Omental fat pad (tissue), 3 donors: ENCODE measurements at regions not wholly inside any gene's neighbourhood (a gene's known extent, or its start where the extent isn't known, plus 50 kb on each side); places are given as distances from the start of the nearest gene placed in this dataset.

Experiments
- ATAC-seq: fragments of 150-250 bp; one replicate; pipeline ENCODE4 v1.9.1; 2016; ENCODE audit warnings: mild to moderate bottlenecking, moderate library complexity; ENCODE audit not compliant: low FRiP score
- DNase-seq: peaks from one replicate; pipeline ENCODE4 v3.0.0-alpha.2; 2019; ENCODE audit warnings: low spot score
- TF ChIP-seq, protein P1 (sequence below), 3 donors: fragments of 450-650 bp; IDR thresholded peaks; one replicate each; pipeline ENCODE4 v1.5.1; 2016 to 2017; ENCODE audit warnings: antibody characterized with exemption in 3 of 3, mild to moderate bottlenecking in 3 of 3, moderate library complexity in 2 of 3

GRCh38 chr1:43034778-43035177 lies 76.1 kb upstream of the SLC2A1 start:
- ATAC-seq (no peak), DNase-seq (no peak)
- TF ChIP-seq, protein P1, sequence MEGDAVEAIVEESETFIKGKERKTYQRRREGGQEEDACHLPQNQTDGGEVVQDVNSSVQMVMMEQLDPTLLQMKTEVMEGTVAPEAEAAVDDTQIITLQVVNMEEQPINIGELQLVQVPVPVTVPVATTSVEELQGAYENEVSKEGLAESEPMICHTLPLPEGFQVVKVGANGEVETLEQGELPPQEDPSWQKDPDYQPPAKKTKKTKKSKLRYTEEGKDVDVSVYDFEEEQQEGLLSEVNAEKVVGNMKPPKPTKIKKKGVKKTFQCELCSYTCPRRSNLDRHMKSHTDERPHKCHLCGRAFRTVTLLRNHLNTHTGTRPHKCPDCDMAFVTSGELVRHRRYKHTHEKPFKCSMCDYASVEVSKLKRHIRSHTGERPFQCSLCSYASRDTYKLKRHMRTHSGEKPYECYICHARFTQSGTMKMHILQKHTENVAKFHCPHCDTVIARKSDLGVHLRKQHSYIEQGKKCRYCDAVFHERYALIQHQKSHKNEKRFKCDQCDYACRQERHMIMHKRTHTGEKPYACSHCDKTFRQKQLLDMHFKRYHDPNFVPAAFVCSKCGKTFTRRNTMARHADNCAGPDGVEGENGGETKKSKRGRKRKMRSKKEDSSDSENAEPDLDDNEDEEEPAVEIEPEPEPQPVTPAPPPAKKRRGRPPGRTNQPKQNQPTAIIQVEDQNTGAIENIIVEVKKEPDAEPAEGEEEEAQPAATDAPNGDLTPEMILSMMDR (IDR thresholded peaks at IDR 0.05), result no peak

GRCh38 chr1:43034195-43034658 lies 75.6 kb upstream of the SLC2A1 start:
- DNase-seq (no peak), ATAC-seq (no peak)
- TF ChIP-seq, protein P1 (IDR thresholded peaks at IDR 0.05), result no peak

GRCh38 chr1:43031316-43032203 lies 72.9 kb upstream of the SLC2A1 start:
- ATAC-seq (no peak), DNase-seq (no peak)
- TF ChIP-seq, protein P1 (IDR thresholded peaks at IDR 0.05), result no peak

DNA sequence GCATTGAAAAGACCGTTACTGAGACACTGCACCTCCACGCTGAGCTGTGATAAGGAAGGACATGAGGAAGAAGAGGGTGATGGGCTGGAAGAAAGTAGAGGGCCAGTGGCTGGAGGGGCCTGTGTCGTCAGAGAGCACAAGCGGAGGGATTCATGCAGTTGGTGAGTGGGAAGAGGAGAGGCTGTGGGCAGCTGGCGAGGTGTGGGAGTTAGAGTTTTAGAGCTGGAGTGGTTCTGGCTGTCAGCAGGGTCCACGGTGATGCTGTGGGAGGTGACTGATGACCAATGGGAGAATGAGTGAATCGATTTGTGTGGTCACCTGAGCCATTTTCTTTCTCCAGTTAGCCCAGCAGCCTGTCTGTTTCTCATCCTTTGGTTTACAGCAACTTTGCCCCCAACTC lies 66.2 kb upstream of the SLC2A1 start:
- DNase-seq, result no peak
- ATAC-seq, result no peak
- TF ChIP-seq, protein P1 (IDR thresholded peaks at IDR 0.05), result no peak

- DNase-seq, result no peak
- no peak for ATAC-seq
- TF ChIP-seq, protein P1 (IDR thresholded peaks at IDR 0.05), result no peak
Observed at GRCh38 chr1:43021547-43022474, 63.1 kb upstream of the SLC2A1 start.

GRCh38 chr1:43019226-43019625 lies 60.6 kb upstream of the SLC2A1 start:
- TF ChIP-seq, protein P1 (IDR thresholded peaks at IDR 0.05), result no peak
- ATAC-seq, result no peak
- DNase-seq, result no peak
